ENCODE measurements at regions not wholly inside any gene's neighbourhood (a gene's known extent, or its start where the extent isn't known, plus 50 kb on each side); places are given as distances from the start of the nearest gene placed in this dataset.

DNA sequence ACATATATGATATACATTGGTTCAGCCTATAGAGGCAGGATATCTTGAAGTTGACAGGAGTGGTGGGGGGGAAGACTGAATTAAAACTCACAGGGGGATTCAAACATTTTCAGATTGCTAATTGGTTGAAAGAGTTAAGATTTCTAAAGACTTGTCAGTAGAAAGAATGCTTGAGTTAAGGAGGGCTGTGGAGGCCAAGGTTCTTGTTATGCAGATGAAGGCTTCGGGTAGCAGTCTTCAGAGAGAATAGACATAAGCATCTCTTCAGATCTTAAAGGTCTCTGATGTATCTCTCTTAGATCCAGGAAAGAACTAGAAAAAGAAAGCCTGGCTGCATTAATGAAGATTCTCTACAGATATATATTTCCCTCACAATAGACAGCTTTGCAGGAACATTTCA is 209.8 kb upstream of the SEMA3D start:
- TF ChIP-seq, protein P1, sequence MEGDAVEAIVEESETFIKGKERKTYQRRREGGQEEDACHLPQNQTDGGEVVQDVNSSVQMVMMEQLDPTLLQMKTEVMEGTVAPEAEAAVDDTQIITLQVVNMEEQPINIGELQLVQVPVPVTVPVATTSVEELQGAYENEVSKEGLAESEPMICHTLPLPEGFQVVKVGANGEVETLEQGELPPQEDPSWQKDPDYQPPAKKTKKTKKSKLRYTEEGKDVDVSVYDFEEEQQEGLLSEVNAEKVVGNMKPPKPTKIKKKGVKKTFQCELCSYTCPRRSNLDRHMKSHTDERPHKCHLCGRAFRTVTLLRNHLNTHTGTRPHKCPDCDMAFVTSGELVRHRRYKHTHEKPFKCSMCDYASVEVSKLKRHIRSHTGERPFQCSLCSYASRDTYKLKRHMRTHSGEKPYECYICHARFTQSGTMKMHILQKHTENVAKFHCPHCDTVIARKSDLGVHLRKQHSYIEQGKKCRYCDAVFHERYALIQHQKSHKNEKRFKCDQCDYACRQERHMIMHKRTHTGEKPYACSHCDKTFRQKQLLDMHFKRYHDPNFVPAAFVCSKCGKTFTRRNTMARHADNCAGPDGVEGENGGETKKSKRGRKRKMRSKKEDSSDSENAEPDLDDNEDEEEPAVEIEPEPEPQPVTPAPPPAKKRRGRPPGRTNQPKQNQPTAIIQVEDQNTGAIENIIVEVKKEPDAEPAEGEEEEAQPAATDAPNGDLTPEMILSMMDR (IDR thresholded peaks at IDR 0.05; ENCODE audit: low read length): no peak
- no peak for TF ChIP-seq EZH2 (IDR thresholded peaks at IDR 0.05; ENCODE audit: borderline replicate concordance, low read length)

All from OCI-LY1 (cell line).